WTC11 (cell line): ENCODE measurements at regions not wholly inside any gene's neighbourhood (a gene's known extent, or its start where the extent isn't known, plus 50 kb on each side); places are given as distances from the start of the nearest gene placed in this dataset.
"Not testable (repeated sequence)": the region's sequence is repeated elsewhere in the genome, so short reads cannot be mapped to it uniquely, and the experiment has no call there.

ENCODE experiments used
- ATAC-seq: fragments of 200-7000 bp; cut with Tn5 transposase; 2 replicates; pipeline ENCODE4 v1.10.0; 2021; ENCODE audit warnings: mild to moderate bottlenecking, moderate library complexity
- CTCF ChIA-PET: fragments of 300-600 bp; sonication (Branson Sonifier 250); formaldehyde crosslinking; loops from one replicate; lab custom pipeline; 2021; ENCODE audit warnings: antibody characterized with exemption; lab: Charles Lee
- POLR2A ChIA-PET: fragments of 350-600 bp; sonication (Branson Sonifier 250); formaldehyde crosslinking; loops from one replicate; lab custom pipeline; 2021; ENCODE audit warnings: antibody characterized with exemption; lab: Charles Lee
- DNase-seq: peaks from one replicate; pipeline ENCODE4 v3.0.0; 2021; ENCODE audit warnings: low spot score
- H3K27ac Mint-ChIP-seq: 2 replicates; pipeline ENCODE4 v1.8.0; 2021; ENCODE audit warnings: mixed read lengths
- H3K27me3 Mint-ChIP-seq: 2 replicates; pipeline ENCODE4 v1.8.0; 2021; ENCODE audit warnings: low read depth, mild to moderate bottlenecking, moderate library complexity, mixed read lengths
- H3K36me3 Mint-ChIP-seq: 2 replicates; pipeline ENCODE4 v1.8.0; 2021; ENCODE audit warnings: mixed read lengths
- H3K4me1 Mint-ChIP-seq: 2 replicates; pipeline ENCODE4 v1.8.0; 2022; ENCODE audit warnings: mixed read lengths
- H3K4me3 Mint-ChIP-seq: 2 replicates; pipeline ENCODE4 v1.8.0; 2021; ENCODE audit warnings: mild to moderate bottlenecking, moderate library complexity, mixed read lengths
- H3K9me3 Mint-ChIP-seq: 2 replicates; pipeline ENCODE4 v1.8.0; 2021; ENCODE audit warnings: mixed read lengths
- ATF1 ChIP-seq: sonication (generic); formaldehyde crosslinking; IDR thresholded peaks from 2 replicates; pipeline ENCODE4 v1.8.1; 2023; ENCODE audit warnings: mild to moderate bottlenecking, moderate library complexity, missing genetic modification reagents
- ATF2 ChIP-seq: sonication (generic); formaldehyde crosslinking; IDR thresholded peaks from 2 replicates; pipeline ENCODE4 v1.8.1; 2022; ENCODE audit warnings: low read depth, missing genetic modification reagents, borderline replicate concordance
- CBFB ChIP-seq: sonication (generic); formaldehyde crosslinking; IDR thresholded peaks from 2 replicates; pipeline ENCODE4 v1.8.1; 2022; ENCODE audit warnings: mild to moderate bottlenecking, low read depth, missing genetic modification reagents
- CDX4 ChIP-seq: fragments of 250-450 bp; sonication (Bioruptor Pico); IDR thresholded peaks from 2 replicates; pipeline ENCODE4 v1.9.0; 2021; ENCODE audit warnings: moderate library complexity, mild to moderate bottlenecking, inconsistent platforms, borderline replicate concordance
- CTCF ChIP-seq: fragments of 200-600 bp; IDR thresholded peaks from 2 replicates; pipeline ENCODE4 v1.8.0; 2022; ENCODE audit warnings: antibody characterized with exemption
- E2F1 ChIP-seq: sonication (generic); formaldehyde crosslinking; IDR thresholded peaks from 2 replicates; pipeline ENCODE4 v1.8.0; 2022; ENCODE audit warnings: mild to moderate bottlenecking, missing genetic modification reagents
- FOXK1 ChIP-seq: sonication (generic); formaldehyde crosslinking; IDR thresholded peaks from 2 replicates; pipeline ENCODE4 v1.8.0; 2022; ENCODE audit warnings: mild to moderate bottlenecking, moderate library complexity, missing genetic modification reagents
- IRF2 ChIP-seq: sonication (generic); formaldehyde crosslinking; IDR thresholded peaks from 2 replicates; pipeline ENCODE4 v1.8.0; 2022; ENCODE audit warnings: low read depth, missing genetic modification reagents, borderline replicate concordance
- JAZF1 ChIP-seq: fragments of 250-450 bp; sonication (Bioruptor Pico); IDR thresholded peaks from 2 replicates; pipeline ENCODE4 v1.9.0; 2021; ENCODE audit warnings: moderate library complexity, mild to moderate bottlenecking, inconsistent platforms
- KAT7 ChIP-seq: sonication (generic); formaldehyde crosslinking; IDR thresholded peaks from 2 replicates; pipeline ENCODE4 v1.8.1; 2023; ENCODE audit warnings: missing genetic modification reagents, mild to moderate bottlenecking, borderline replicate concordance
- NFE2L1 ChIP-seq: sonication (generic); formaldehyde crosslinking; IDR thresholded peaks from 2 replicates; pipeline ENCODE4 v1.8.1; 2023; ENCODE audit warnings: missing genetic modification reagents
- SP1 ChIP-seq: sonication (generic); formaldehyde crosslinking; conservative IDR thresholded peaks from 2 replicates; pipeline ENCODE4 v1.8.1; 2022; ENCODE audit warnings: missing genetic modification reagents
- USF2 ChIP-seq: sonication (generic); formaldehyde crosslinking; IDR thresholded peaks from 2 replicates; pipeline ENCODE4 v1.8.1; 2023; ENCODE audit warnings: mild to moderate bottlenecking, missing genetic modification reagents, moderate library complexity
- ZNF425 ChIP-seq: fragments of 250-450 bp; sonication (Bioruptor Pico); conservative IDR thresholded peaks from 2 replicates; pipeline ENCODE4 v1.9.0; 2021; ENCODE audit warnings: mild to moderate bottlenecking
- ZSCAN18 ChIP-seq: fragments of 250-450 bp; sonication (Bioruptor Pico); IDR thresholded peaks from 2 replicates; pipeline ENCODE4 v2.1.2; 2022; ENCODE audit warnings: mild to moderate bottlenecking, moderate library complexity

- Mint-ChIP-seq H3K4me1 (peaks cover 32% of the 10 kb centered on the region), H3K36me3 (peaks cover 11% of the 10 kb centered on the region), H3K9me3 (peaks cover 24% of the 10 kb centered on the region), H3K27me3 (no peaks in the 10 kb centered on the region; the same call in 1 of the 2 replicates), H3K27ac (no peak overlapping the region), H3K4me3 (no peak overlapping the region)
- TF ChIP-seq USF2 (CRISPR knock-in tag) (no peak), CTCF (no peak), FOXK1 (CRISPR knock-in tag) (no peak), ATF1 (CRISPR knock-in tag) (no peak), CDX4 (no peak), IRF2 (CRISPR knock-in tag) (no peak)
- CTCF ChIA-PET: no interaction called here
- POLR2A ChIA-PET: interaction anchor here (0.7 kb wide), 1 partner anchor 222 kb away, joined by 3 read pairs; no protein-coding TSS in a partner anchor
- DNase-seq: no peak
- ATAC-seq: no peak
Observed at GRCh38 chr12:105444653-105445102, 114.2 kb downstream of the C12orf75 start.

GRCh38 chr12:105445249-105445648, 114.8 kb downstream of the C12orf75 start:
- TF ChIP-seq JAZF1 (CRISPR knock-in tag) (no peak), ZSCAN18 (CRISPR knock-in tag) (no peak), ZNF425 (CRISPR knock-in tag) (no peak)
- Mint-ChIP-seq H3K27ac (no peak overlapping the region), H3K27me3 (no peaks in the 10 kb centered on the region; the same call in 1 of the 2 replicates), H3K36me3 (peaks cover 6% of the 10 kb centered on the region), H3K4me3 (no peak overlapping the region), H3K9me3 (peaks cover 19% of the 10 kb centered on the region), H3K4me1 (peaks cover 32% of the 10 kb centered on the region)
- POLR2A ChIA-PET: interaction anchor here (0.7 kb wide), 1 partner anchor 221 kb away, joined by 3 read pairs; no protein-coding TSS in a partner anchor
- ATAC-seq: no peak; the same call in 1 of the 2 replicates
- DNase-seq: no peak
- CTCF ChIA-PET: no interaction called here

- no peaks in the 10 kb centered on the region; the same call in 1 of the 2 replicates for H3K27me3 Mint-ChIP-seq
- peak; percentile 85 for ATAC-seq
- TF ChIP-seq NFE2L1 (CRISPR knock-in tag): no peak
- no peak for TF ChIP-seq ATF2
- no peak for TF ChIP-seq ZSCAN18 (CRISPR knock-in tag)
- no peak for TF ChIP-seq CBFB (CRISPR knock-in tag)
- TF ChIP-seq E2F1 (CRISPR knock-in tag): no peak
- no peak for TF ChIP-seq KAT7 (CRISPR knock-in tag)
- no peak for TF ChIP-seq SP1 (CRISPR knock-in tag)
- TF ChIP-seq, all 79 proteins: peak for 0
- Mint-ChIP-seq H3K4me1 (peaks cover 32% of the 10 kb centered on the region), H3K9me3 (peaks cover 15% of the 10 kb centered on the region), H3K27ac (no peak overlapping the region), H3K36me3 (0 out of 2 replicates have a peak, but pooled peaks cover 4% of the 10 kb centered on the region), H3K4me3 (no peak overlapping the region)
- DNase-seq: no peak
- ChIA-PET POLR2A (no interaction called here), CTCF (no interaction called here)
Observed at GRCh38 chr12:105445649-105446048, 115.2 kb downstream of the C12orf75 start.

- H3K27ac Mint-ChIP-seq, POLR2A ChIA-PET, ATAC-seq: not testable (repeated sequence)
Observed at GRCh38 chr12:105446460-105446859, 116.0 kb downstream of the C12orf75 start.

More at GRCh38 chr12:105446460-105446859, 116.0 kb downstream of the C12orf75 start:
- peaks cover 32% of the 10 kb centered on the region for H3K4me1 Mint-ChIP-seq
- H3K4me3 Mint-ChIP-seq, H3K27me3 Mint-ChIP-seq, CTCF ChIA-PET, H3K36me3 Mint-ChIP-seq, DNase-seq: not testable (repeated sequence)
- peaks cover 15% of the 10 kb centered on the region for H3K9me3 Mint-ChIP-seq
